Left lung (tissue), 4 donors: ENCODE measurements at regions not wholly inside any gene's neighbourhood (a gene's known extent, or its start where the extent isn't known, plus 50 kb on each side); places are given as distances from the start of the nearest gene placed in this dataset.
A peak's percentile ranks its signal among the peaks of the same experiment; 100 is the strongest.
"Not testable (repeated sequence)": the region's sequence is repeated elsewhere in the genome, so short reads cannot be mapped to it uniquely, and the experiment has no call there.

Experiments used
- ATAC-seq: fragments of 200-7000 bp; cut with Tn5 transposase; one replicate; pipeline ENCODE4 v1.9.1; 2020; ENCODE audit warnings: moderate library complexity
- DNase-seq, 4 donors: peaks; one replicate each; pipeline ENCODE4 v3.0.0-alpha.2; 2013 to 2020
- H3K27ac ChIP-seq, 2 donors: fragments of 200-600 bp; sonication (generic) in 1 of 2; one replicate each; pipeline versions ENCODE4 v1.5.0 to v1.8.0; 2020 to 2021
- H3K27me3 ChIP-seq, 2 donors: fragments of 200-600 bp; sonication (generic) in 1 of 2; one replicate each; pipeline versions ENCODE4 v1.5.0 to v1.8.0; 2020 to 2021
- H3K36me3 ChIP-seq, 2 donors: fragments of 200-600 bp; sonication (generic) in 1 of 2; one replicate each; pipeline versions ENCODE4 v1.5.0 to v1.8.0; 2020 to 2021
- H3K4me1 ChIP-seq, 2 donors: fragments of 200-600 bp; one replicate each; pipeline ENCODE4 v1.8.0; 2021
- H3K4me3 ChIP-seq, 2 donors: fragments of 200-600 bp; sonication (generic) in 1 of 2; one replicate each; pipeline versions ENCODE4 v1.5.0 to v1.8.0; 2020 to 2021; ENCODE audit warnings: mild to moderate bottlenecking in 1 of 2
- H3K9me3 ChIP-seq, 2 donors: fragments of 200-600 bp; sonication (generic) in 1 of 2; one replicate each; pipeline versions ENCODE4 v1.5.0 to v1.8.0; 2020 to 2021
- intact Hi-C, 2 donors: fragments of 100-400 bp; cut with DNase I; formaldehyde crosslinking; loops; one replicate each; pipeline versions ENCODE4 v1.11.2 to v1.14.2; 2022
- donor health status: DM: no; HTN: yes; CAD: no.
- donor health status: DM: no; HTN: no; CAD: no.

DNA sequence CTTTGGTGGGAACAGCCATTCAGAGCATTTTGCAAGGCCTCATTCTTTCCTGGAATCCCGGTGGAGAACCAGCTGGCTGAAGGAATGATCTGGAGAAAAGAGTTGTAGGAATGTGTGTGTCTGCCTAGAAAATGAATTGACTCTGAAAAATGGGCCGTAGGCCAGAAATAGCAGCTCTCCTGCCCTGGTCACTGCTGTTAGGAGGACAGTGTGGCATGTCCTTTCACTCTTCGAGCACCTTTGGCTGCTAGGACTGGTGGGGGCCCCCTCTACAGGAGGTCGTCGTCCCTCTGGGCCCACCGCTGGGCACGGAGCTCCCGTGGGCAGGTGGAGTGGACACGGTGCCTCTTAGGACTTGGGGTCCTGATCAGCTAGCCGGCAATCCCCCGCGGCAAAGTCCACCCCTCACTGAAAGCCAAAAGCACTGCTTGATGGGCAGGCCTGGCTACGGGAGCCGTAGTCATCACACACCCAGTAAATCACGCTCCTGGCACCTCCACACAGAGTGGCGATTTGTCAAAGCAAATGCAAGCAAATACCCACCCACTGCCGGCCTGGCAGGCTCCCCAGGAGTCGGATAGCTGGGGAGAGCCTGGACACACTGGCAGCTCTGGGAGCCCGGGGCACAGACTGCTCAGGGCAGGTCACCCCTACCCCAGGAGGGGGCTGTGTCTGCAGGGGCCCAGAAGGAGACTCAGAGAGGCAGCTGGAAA is 4447.2 kb upstream of the TPTE start:
- H3K27ac ChIP-seq, H3K27me3 ChIP-seq, H3K4me1 ChIP-seq, DNase-seq, H3K36me3 ChIP-seq, intact Hi-C loops, H3K4me3 ChIP-seq, H3K9me3 ChIP-seq: not testable (repeated sequence)
- peak; percentile 63 for ATAC-seq

DNA sequence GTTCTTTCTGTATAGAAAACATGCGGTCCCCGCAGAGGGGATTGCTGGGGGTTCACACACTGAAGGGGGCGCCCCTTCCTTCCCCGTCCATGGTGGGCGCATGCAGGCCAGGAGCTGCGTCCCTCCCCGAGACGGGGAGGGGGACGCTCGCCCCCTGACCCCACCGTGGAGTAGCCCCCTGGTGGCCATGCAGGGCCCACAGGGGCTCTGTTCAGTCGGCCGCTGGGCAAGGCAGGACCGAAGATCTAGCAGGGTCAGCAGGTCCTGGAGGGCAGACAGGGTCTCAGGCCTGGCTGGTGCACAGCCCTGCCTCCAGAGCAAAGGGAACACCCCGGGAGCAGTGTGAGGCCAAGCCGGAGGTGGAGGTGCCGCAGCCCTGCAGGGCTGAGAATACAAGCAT is 4446.4 kb upstream of the TPTE start:
- H3K27ac ChIP-seq, H3K4me1 ChIP-seq, H3K27me3 ChIP-seq, DNase-seq, H3K9me3 ChIP-seq, H3K4me3 ChIP-seq, intact Hi-C loops, ATAC-seq, H3K36me3 ChIP-seq: not testable (repeated sequence)

- intact Hi-C loops, H3K9me3 ChIP-seq, DNase-seq, H3K4me3 ChIP-seq, H3K36me3 ChIP-seq, H3K27me3 ChIP-seq, H3K27ac ChIP-seq, H3K4me1 ChIP-seq: not testable (repeated sequence)
- peak; percentile 34 for ATAC-seq
Observed at GRCh38 chr21:6075627-6076208, 4445.7 kb upstream of the TPTE start.

GRCh38 chr21:6077358-6077757 is 4444.0 kb upstream of the TPTE start:
- peak; percentile 70 for ATAC-seq
- H3K4me1 ChIP-seq, intact Hi-C loops, H3K9me3 ChIP-seq, H3K4me3 ChIP-seq, H3K36me3 ChIP-seq, DNase-seq, H3K27me3 ChIP-seq, H3K27ac ChIP-seq: not testable (repeated sequence)

DNA sequence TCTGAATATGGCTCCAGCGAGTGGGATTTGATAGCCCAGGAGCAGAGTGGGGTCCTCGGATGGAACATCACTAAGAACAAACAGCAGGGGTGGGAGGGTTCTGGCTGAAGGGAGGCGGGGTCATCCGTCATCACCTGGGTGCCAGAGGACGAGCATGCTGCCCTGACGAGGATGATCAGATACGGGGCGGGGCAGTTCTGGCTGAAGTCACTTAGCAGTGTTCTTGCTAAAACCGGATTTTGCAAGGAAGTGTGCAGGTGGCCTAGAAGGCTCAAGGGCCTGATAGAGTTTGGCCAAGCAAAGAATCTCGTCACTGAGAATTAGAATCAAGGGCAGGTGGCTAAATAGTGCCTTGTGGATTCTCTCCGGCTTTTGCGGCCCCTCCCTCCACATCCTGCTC is 4442.5 kb upstream of the TPTE start:
- ATAC-seq, H3K9me3 ChIP-seq, H3K27ac ChIP-seq, intact Hi-C loops, H3K36me3 ChIP-seq, H3K27me3 ChIP-seq, H3K4me3 ChIP-seq, H3K4me1 ChIP-seq: not testable (repeated sequence)
- DNase-seq = peak in 2 of 4 donors; percentile 5 to 11

GRCh38 chr21:6080941-6081655 is 4440.3 kb upstream of the TPTE start:
- H3K4me1 ChIP-seq, H3K27ac ChIP-seq, H3K27me3 ChIP-seq, H3K9me3 ChIP-seq, H3K4me3 ChIP-seq, intact Hi-C loops, H3K36me3 ChIP-seq, DNase-seq: not testable (repeated sequence)
- peak; percentile 10 for ATAC-seq

- intact Hi-C loops, H3K27ac ChIP-seq, H3K27me3 ChIP-seq, H3K9me3 ChIP-seq, H3K36me3 ChIP-seq, H3K4me3 ChIP-seq, H3K4me1 ChIP-seq, DNase-seq, ATAC-seq: not testable (repeated sequence)
Observed at GRCh38 chr21:6082166-6082565, 4439.2 kb upstream of the TPTE start.

GRCh38 chr21:6083574-6084120 is 4437.7 kb upstream of the TPTE start:
- H3K36me3 ChIP-seq, intact Hi-C loops, H3K27me3 ChIP-seq, H3K4me3 ChIP-seq, ATAC-seq, H3K9me3 ChIP-seq, H3K4me1 ChIP-seq, DNase-seq, H3K27ac ChIP-seq: not testable (repeated sequence)

GRCh38 chr21:6086038-6086437 is 4435.3 kb upstream of the TPTE start:
- H3K4me3 ChIP-seq, intact Hi-C loops, H3K4me1 ChIP-seq, H3K36me3 ChIP-seq, H3K27ac ChIP-seq, DNase-seq, H3K27me3 ChIP-seq, H3K9me3 ChIP-seq: not testable (repeated sequence)
- ATAC-seq = peak; percentile 69

DNA sequence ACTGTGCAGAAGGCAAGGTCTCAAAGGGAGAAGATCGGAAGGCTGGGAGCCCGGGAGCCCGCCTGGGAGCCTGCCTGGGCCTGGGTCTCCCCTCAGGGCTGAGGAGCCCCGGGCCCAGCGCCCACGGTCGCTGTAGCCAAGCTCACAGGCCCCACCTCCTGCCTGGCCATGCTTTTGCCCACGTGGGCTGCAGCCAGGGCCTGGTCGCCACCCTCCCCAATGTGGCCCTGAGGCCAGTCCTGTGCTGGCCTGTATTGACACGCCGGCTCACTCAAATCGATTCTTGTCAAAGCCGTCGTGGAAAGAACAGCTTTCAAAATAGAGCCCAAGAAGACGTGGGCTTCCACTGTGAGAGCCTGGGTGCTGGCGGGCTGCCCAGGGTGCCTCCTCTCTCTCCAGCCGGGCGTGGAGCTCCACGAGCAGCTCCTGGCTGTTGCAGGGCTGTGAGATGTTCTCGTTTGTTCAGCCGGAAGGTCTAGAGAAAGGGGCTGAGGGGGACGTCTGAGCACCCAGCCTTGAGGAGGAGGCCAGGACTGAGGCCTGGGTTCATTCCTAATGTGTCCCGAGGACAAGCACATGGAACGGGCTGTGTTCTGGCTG is 4433.7 kb upstream of the TPTE start:
- H3K4me1 ChIP-seq, DNase-seq, H3K9me3 ChIP-seq, intact Hi-C loops, H3K4me3 ChIP-seq, H3K27me3 ChIP-seq, H3K36me3 ChIP-seq, H3K27ac ChIP-seq, ATAC-seq: not testable (repeated sequence)

- H3K4me3 ChIP-seq, H3K4me1 ChIP-seq, DNase-seq, intact Hi-C loops, H3K9me3 ChIP-seq, H3K27ac ChIP-seq, H3K36me3 ChIP-seq, H3K27me3 ChIP-seq: not testable (repeated sequence)
- peak; percentile 65 for ATAC-seq
Observed at GRCh38 chr21:6090286-6090908, 4431.0 kb upstream of the TPTE start.

- ATAC-seq = peak; percentile 61
Observed at GRCh38 chr21:6091335-6092027, 4429.9 kb upstream of the TPTE start.

More at GRCh38 chr21:6091335-6092027, 4429.9 kb upstream of the TPTE start:
- H3K36me3 ChIP-seq, H3K4me3 ChIP-seq, H3K4me1 ChIP-seq, H3K27ac ChIP-seq, intact Hi-C loops, H3K9me3 ChIP-seq, H3K27me3 ChIP-seq, DNase-seq: not testable (repeated sequence)
